GM12878 (cell line): ENCODE measurements at regions not wholly inside any gene's neighbourhood (a gene's known extent, or its start where the extent isn't known, plus 50 kb on each side); places are given as distances from the start of the nearest gene placed in this dataset.

Experiments used
- ATAC-seq: fragments of 200-7000 bp; cut with Tn5 transposase; 3 replicates; pipeline ENCODE4 v1.9.1; 2020; ENCODE audit warnings: mild to moderate bottlenecking, moderate library complexity
- BruUV-seq: library from RNA; stranded (reverse); fragments of 400-500 nt; replicated peaks from 2 replicates; lab custom pipeline; 2021; lab: Mats Ljungman, UMichigan
- CTCF ChIA-PET: fragments of 300-600 bp; sonication (Branson Sonifier 250); formaldehyde crosslinking; extraction: SDS; loops from one replicate; lab custom pipeline; 2021; ENCODE audit warnings: inconsistent platforms; lab: Yijun Ruan, JAX
- POLR2A ChIA-PET: fragments of 350-600 bp; formaldehyde crosslinking; extraction: SDS; loops from one replicate; lab custom pipeline; 2021; ENCODE audit warnings: inconsistent platforms; lab: Charles Lee
- RAD21 ChIA-PET: fragments of 300-600 bp; sonication (Branson Sonifier 250); formaldehyde crosslinking; loops from one replicate; lab custom pipeline; 2023; ENCODE audit warnings: antibody characterized with exemption; ENCODE audit not compliant: unreplicated experiment; lab: Charles Lee
- SMC1A ChIA-PET: fragments of 300-600 bp; sonication (Branson Sonifier 250); formaldehyde crosslinking; loops from one replicate; lab custom pipeline; 2023; ENCODE audit not compliant: unreplicated experiment, uncharacterized antibody; lab: Charles Lee
- DNase-seq: peaks from one replicate; pipeline ENCODE4 v3.0.0-alpha.2; 2011; ENCODE audit warnings: low read depth, low spot score
- FAIRE-seq: peaks from 3 replicates; lab custom pipeline; 2011; peaks lifted over from hg19 to GRCh38; lab: Jason Lieb, UNC
- H2AFZ ChIP-seq: 2 replicates; pipeline ENCODE4 v1.6.0; 2011; ENCODE audit warnings: low read depth, low read length, control low read depth; ENCODE audit not compliant: control insufficient read depth
- H3K27ac ChIP-seq: 2 replicates; pipeline ENCODE4 v1.5.1; 2011; ENCODE audit warnings: control low read depth; ENCODE audit not compliant: control insufficient read depth, insufficient read depth
- H3K27me3 ChIP-seq, 2 experiments: replicated peaks in 1 of 2; 2 replicates each; pipeline versions ENCODE4 v1.6.0 to v1.6.1; 2011; ENCODE audit warnings: low read length in 1 of 2; ENCODE audit not compliant: control insufficient read depth in 2 of 2, insufficient read depth in 2 of 2
- H3K36me3 ChIP-seq, 2 experiments: 2 replicates each; pipeline ENCODE4 v1.5.1; 2011; ENCODE audit warnings: low read length in 1 of 2; ENCODE audit not compliant: control insufficient read depth in 2 of 2, insufficient read depth in 2 of 2
- H3K4me1 ChIP-seq: 2 replicates; pipeline ENCODE4 v1.6.1; 2011; ENCODE audit warnings: mild to moderate bottlenecking, low read length, moderate library complexity, mixed read lengths; ENCODE audit not compliant: control insufficient read depth, insufficient read depth
- H3K4me2 ChIP-seq: 2 replicates; pipeline ENCODE4 v1.6.0; 2011; ENCODE audit warnings: control low read depth; ENCODE audit not compliant: control insufficient read depth, insufficient read depth
- H3K4me3 ChIP-seq: fragments of 200-600 bp; sonication (generic); 2 replicates; pipeline ENCODE4 v1.5.1; 2016
- H3K79me2 ChIP-seq: 2 replicates; pipeline ENCODE4 v1.6.0; 2011; ENCODE audit warnings: low read length; ENCODE audit not compliant: control insufficient read depth, insufficient read depth
- H3K9ac ChIP-seq: 2 replicates; pipeline ENCODE4 v1.8.0; 2011; ENCODE audit warnings: low read length, control low read depth, mixed read lengths; ENCODE audit not compliant: control insufficient read depth, insufficient read depth
- H3K9me3 ChIP-seq: replicated peaks from 3 replicates; pipeline ENCODE4 v1.5.1; 2011; ENCODE audit warnings: mild to moderate bottlenecking, low read length; ENCODE audit not compliant: control insufficient read depth, insufficient read depth
- H4K20me1 ChIP-seq: 2 replicates; pipeline ENCODE4 v1.6.0; 2011; ENCODE audit not compliant: control insufficient read depth, insufficient read depth
- CBFB ChIP-seq: IDR thresholded peaks from 2 replicates; pipeline ENCODE4 v1.6.1; 2016; ENCODE audit warnings: antibody characterized with exemption, low read depth
- CBX3 ChIP-seq: fragments of 200-600 bp; sonication (generic); IDR thresholded peaks from 2 replicates; pipeline ENCODE4 v1.6.1; 2016; ENCODE audit warnings: low read depth, borderline replicate concordance
- CREM ChIP-seq: IDR thresholded peaks from 2 replicates; pipeline ENCODE4 v1.6.1; 2014; ENCODE audit warnings: antibody characterized with exemption, low read depth
- E4F1 ChIP-seq: fragments of 450-650 bp; IDR thresholded peaks from 2 replicates; pipeline ENCODE4 v1.6.1; 2018; ENCODE audit warnings: borderline replicate concordance, mild to moderate bottlenecking; ENCODE audit not compliant: partially characterized antibody
- FOS ChIP-seq: IDR thresholded peaks from 3 replicates; pipeline ENCODE4 v1.6.1; 2011; ENCODE audit warnings: borderline replicate concordance; ENCODE audit not compliant: insufficient read length; ENCODE audit errors: extremely low read depth
- HDAC6 ChIP-seq: fragments of 200-600 bp; sonication (generic); IDR thresholded peaks from one replicate; pipeline ENCODE4 v1.8.0; 2017; ENCODE audit warnings: antibody characterized with exemption; ENCODE audit not compliant: unreplicated experiment
- PBX3 ChIP-seq: IDR thresholded peaks from 2 replicates; pipeline ENCODE4 v1.6.1; 2011; ENCODE audit warnings: mild to moderate bottlenecking, low read depth, low read length, moderate library complexity; ENCODE audit not compliant: insufficient replicate concordance
- REST ChIP-seq: IDR thresholded peaks from 2 replicates; pipeline ENCODE4 v1.6.1; 2012; ENCODE audit warnings: mild to moderate bottlenecking, low read depth, low read length
- RFX5 ChIP-seq: IDR thresholded peaks from 2 replicates; pipeline ENCODE4 v1.6.1; 2011; ENCODE audit warnings: low read depth, low read length, improper control_type of control experiment
- SUPT20H ChIP-seq: IDR thresholded peaks from 2 replicates; pipeline ENCODE4 v1.6.1; 2011; ENCODE audit warnings: low read depth, mild to moderate bottlenecking, low read length, moderate library complexity, borderline replicate concordance; ENCODE audit not compliant: control insufficient read depth
- TCF12 ChIP-seq: IDR thresholded peaks from 2 replicates; pipeline ENCODE4 v1.6.1; 2011; ENCODE audit warnings: low read depth, mild to moderate bottlenecking, low read length
- YY1 ChIP-seq: IDR thresholded peaks from 2 replicates; pipeline ENCODE4 v1.6.1; 2011; ENCODE audit warnings: low read depth, mild to moderate bottlenecking, low read length
- WGBS: methylation state at CpG from one replicate; pipeline ENCODE4 v1.1.6; 2016; ENCODE audit warnings: low lambda C conversion rate; ENCODE audit not compliant: insufficient replicate concordance, insufficient coverage; ENCODE audit errors: missing lambda C conversion rate; 5-methylcytosine and 5-hydroxymethylcytosine counted together
- in situ Hi-C: fragments of 300-500 bp; cut with MboI; formaldehyde crosslinking; loops from 9 replicates; pipeline ENCODE4 v1.14.3; 2018; ENCODE audit warnings: mixed read lengths
- intact Hi-C: fragments of 100-400 bp; cut with micrococcal nuclease; formaldehyde crosslinking; loops from one replicate; pipeline ENCODE4 v1.14.2; 2022; ENCODE audit not compliant: unreplicated experiment

- TF ChIP-seq E4F1 (no peak), RFX5 (no peak), PBX3 (no peak), YY1 (no peak)
Measured at GRCh38 chr3:157611536-157612076, 108.4 kb upstream of the VEPH1 start (continued).

GRCh38 chr3:157610876-157611535 is 107.8 kb upstream of the VEPH1 start:
- ChIA-PET RAD21 (interaction anchor here (1.4 kb wide), 1 partner anchor 824 kb away, joined by 5 read pairs; no protein-coding TSS in a partner anchor), SMC1A (no interaction called here), POLR2A (no interaction called here), CTCF (interaction anchor here (0.9 to 1.7 kb wide), 3 partner anchors 703 to 929 kb away, joined by 3 read pairs; no protein-coding TSS in a partner anchor)
- DNase-seq (no peak), FAIRE-seq (no peak), ATAC-seq (no peak)
- H3K27ac ChIP-seq = no peak overlapping the region
- 7% methylated on average over 7 of the region's 7 CpGs for WGBS
- no peak overlapping the region for H3K9ac ChIP-seq
- no peaks in the 10 kb centered on the region for H3K9me3 ChIP-seq
- H3K4me3 ChIP-seq = no peak overlapping the region
- intact Hi-C loops (loop anchor here (10.0 kb wide), 1 partner anchor 1184 kb away; no protein-coding TSS in a partner anchor), in situ Hi-C loops (loop anchor here (10.0 to 25.0 kb wide), 3 partner anchors 701 to 1176 kb away; no protein-coding TSS in a partner anchor)
- no peak overlapping the region for H3K4me2 ChIP-seq
- no peaks in the 10 kb centered on the region for H4K20me1 ChIP-seq
- H3K79me2 ChIP-seq = no peaks in the 10 kb centered on the region
- TF ChIP-seq CREM (no peak), SUPT20H (no peak), RFX5 (no peak), FOS (no peak), HDAC6 (no peak), CBX3 (no peak), CBFB (no peak), YY1 (no peak), TCF12 (no peak), REST (no peak)
- H3K4me1 ChIP-seq = no peaks in the 10 kb centered on the region
- BruUV-seq = no TSS peak
- no peaks in the 10 kb centered on the region; a peak in 1 of 4 replicates for H3K27me3 ChIP-seq
- H2AFZ ChIP-seq = no peak overlapping the region
- no peaks in the 10 kb centered on the region for H3K36me3 ChIP-seq
